ENCODE measurements at regions not wholly inside any gene's neighbourhood (a gene's known extent, or its start where the extent isn't known, plus 50 kb on each side); places are given as distances from the start of the nearest gene placed in this dataset.

DNA sequence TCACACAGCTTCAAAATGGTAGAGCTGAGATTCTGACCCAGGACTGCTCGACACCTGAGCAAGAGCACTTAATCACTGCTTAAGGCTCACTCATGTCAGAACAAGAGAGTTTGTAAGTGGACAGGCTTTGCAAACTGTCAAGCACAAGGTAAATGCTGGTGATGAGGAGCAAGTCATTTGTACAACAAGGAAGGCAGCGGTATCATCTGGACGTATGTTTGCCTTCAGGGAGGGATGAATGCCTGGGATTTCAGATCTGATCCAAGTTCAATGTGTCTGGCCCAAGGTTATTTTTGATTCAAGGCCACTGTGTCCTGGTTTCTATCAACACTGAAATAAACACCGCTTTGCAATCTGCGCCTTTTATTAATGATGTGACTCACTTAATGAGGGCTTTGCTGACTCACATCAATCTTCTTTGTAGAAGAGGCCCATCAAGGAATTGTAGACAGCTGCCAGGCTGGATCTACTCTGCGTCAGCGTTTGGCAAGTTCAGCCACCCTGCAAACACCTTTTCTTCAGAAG is 174.4 kb upstream of the HS3ST3A1 start:
- Mint-ChIP-seq H3K9me3 (ENCODE audit: low read depth) (peaks cover 20% of the 10 kb centered on the region), H3K36me3 (ENCODE audit: insufficient read depth) (peaks cover 15% of the 10 kb centered on the region), H3K27me3 (no peaks in the 10 kb centered on the region), H3K4me1 (ENCODE audit: low read depth) (peaks cover 6% of the 10 kb centered on the region), H3K27ac (no peak overlapping the region), H3K4me3 (ENCODE audit: low read depth) (no peak overlapping the region)
- DNase-seq (ENCODE audit: low spot score, unreplicated experiment) = no peak
- no peak for TF ChIP-seq CTCF (IDR thresholded peaks at IDR 0.05; ENCODE audit: unreplicated experiment)

DNA sequence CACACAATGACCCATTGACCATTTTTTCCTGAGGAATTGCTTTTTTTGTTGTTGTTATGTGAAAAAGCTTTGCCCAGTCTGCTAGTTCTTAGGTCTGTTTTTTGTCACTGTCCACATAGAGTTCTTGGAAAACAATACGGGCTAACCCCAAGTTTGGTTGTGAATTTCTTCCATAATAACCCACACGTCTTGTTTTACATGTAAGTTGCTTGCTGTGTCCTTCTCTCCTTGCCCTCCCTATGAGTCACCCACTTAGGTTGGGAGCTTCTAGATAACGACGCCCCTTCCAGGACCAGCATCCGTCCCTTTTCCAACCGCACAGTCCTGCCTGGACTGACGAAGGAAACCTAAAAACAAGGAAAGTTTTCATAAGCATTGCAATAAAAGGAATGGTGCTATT is 175.3 kb upstream of the HS3ST3A1 start:
- DNase-seq (ENCODE audit: low spot score, unreplicated experiment) = no peak
- no peak overlapping the region for H3K4me3 Mint-ChIP-seq (ENCODE audit: low read depth)
- peaks cover 19% of the 10 kb centered on the region for H3K9me3 Mint-ChIP-seq (ENCODE audit: low read depth)
- no peak for TF ChIP-seq CTCF (IDR thresholded peaks at IDR 0.05; ENCODE audit: unreplicated experiment)
- no peak overlapping the region for H3K27ac Mint-ChIP-seq
- peaks cover 6% of the 10 kb centered on the region for H3K4me1 Mint-ChIP-seq (ENCODE audit: low read depth)
- H3K27me3 Mint-ChIP-seq = no peaks in the 10 kb centered on the region
- peaks cover 12% of the 10 kb centered on the region for H3K36me3 Mint-ChIP-seq (ENCODE audit: insufficient read depth)

DNA sequence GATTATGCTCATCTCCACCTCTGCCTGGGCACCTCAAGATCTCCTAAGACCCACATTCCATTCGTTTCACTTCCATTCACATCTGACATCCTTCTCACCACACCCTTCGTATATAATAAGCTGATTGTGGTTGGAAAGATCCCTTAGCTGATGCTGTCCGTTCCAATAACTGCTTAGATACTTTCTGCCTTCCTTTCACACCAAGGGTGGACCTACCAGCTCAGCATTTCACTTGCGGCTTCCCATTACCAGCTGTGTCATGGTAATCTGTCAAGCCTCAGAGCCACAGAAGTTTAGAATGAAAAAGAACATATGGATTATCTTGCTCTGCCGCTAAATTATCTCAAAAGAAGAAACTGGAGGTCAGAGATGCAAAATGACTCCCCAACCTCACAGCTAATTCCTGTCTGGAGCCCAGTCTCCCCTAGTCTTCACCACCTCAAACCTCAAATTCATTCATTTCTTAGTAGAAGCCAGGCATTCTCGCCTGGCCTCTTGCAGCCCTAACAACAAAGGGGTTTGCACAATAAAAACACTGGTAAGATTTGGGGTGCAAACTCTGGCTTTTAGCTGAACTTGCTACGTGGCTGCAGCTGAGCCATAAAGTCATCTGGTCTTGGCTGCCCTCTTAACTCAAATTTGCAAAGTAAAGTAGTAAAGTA is 182.8 kb upstream of the HS3ST3A1 start:
- no peak for DNase-seq (ENCODE audit: low spot score, unreplicated experiment)
- Mint-ChIP-seq H3K36me3 (ENCODE audit: insufficient read depth) (peaks cover 4% of the 10 kb centered on the region), H3K4me1 (ENCODE audit: low read depth) (no peaks in the 10 kb centered on the region), H3K27me3 (no peaks in the 10 kb centered on the region), H3K9me3 (ENCODE audit: low read depth) (peaks cover 11% of the 10 kb centered on the region), H3K4me3 (ENCODE audit: low read depth) (no peak overlapping the region), H3K27ac (no peak overlapping the region)
- no peak for TF ChIP-seq CTCF (IDR thresholded peaks at IDR 0.05; ENCODE audit: unreplicated experiment)

GRCh38 chr17:13785981-13786598 is 184.4 kb upstream of the HS3ST3A1 start:
- H3K36me3 Mint-ChIP-seq (ENCODE audit: insufficient read depth) = peaks cover 2% of the 10 kb centered on the region
- H3K4me1 Mint-ChIP-seq (ENCODE audit: low read depth) = no peaks in the 10 kb centered on the region
- H3K27me3 Mint-ChIP-seq = no peaks in the 10 kb centered on the region
- peaks cover 7% of the 10 kb centered on the region for H3K9me3 Mint-ChIP-seq (ENCODE audit: low read depth)
- DNase-seq (ENCODE audit: low spot score, unreplicated experiment) = no peak
- no peak for TF ChIP-seq CTCF (IDR thresholded peaks at IDR 0.05; ENCODE audit: unreplicated experiment)
- no peak overlapping the region for H3K27ac Mint-ChIP-seq
- H3K4me3 Mint-ChIP-seq (ENCODE audit: low read depth) = no peak overlapping the region

DNA sequence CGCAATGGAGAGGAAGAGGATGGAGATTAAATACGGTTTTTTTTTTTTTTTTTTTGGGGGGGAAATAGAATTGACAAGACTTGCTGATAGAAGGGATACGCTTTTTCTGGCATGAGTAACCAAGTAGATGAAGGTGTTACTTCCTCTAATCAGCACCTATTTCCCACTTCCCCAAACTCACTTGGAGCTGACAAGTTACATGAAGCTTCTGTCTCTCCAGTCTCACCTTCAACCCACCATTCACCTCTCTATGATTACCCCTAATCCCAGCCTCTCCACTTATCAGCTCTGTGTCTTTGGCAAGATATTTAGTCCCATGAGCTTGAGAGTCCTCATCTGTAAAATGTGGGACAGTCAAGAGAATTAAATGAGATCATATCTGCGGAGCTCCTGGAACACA is 185.9 kb upstream of the HS3ST3A1 start:
- no peak overlapping the region for H3K27ac Mint-ChIP-seq
- peaks cover 2% of the 10 kb centered on the region for H3K36me3 Mint-ChIP-seq (ENCODE audit: insufficient read depth)
- H3K27me3 Mint-ChIP-seq = no peaks in the 10 kb centered on the region
- no peak overlapping the region for H3K4me3 Mint-ChIP-seq (ENCODE audit: low read depth)
- H3K4me1 Mint-ChIP-seq (ENCODE audit: low read depth) = no peaks in the 10 kb centered on the region
- TF ChIP-seq CTCF (IDR thresholded peaks at IDR 0.05; ENCODE audit: unreplicated experiment) = no peak
- no peak for DNase-seq (ENCODE audit: low spot score, unreplicated experiment)
- peaks cover 6% of the 10 kb centered on the region for H3K9me3 Mint-ChIP-seq (ENCODE audit: low read depth)
